Stimulated activated CD8-positive, alpha-beta memory T cell treated with anti-CD3 and anti-CD28 coated beads, Interleukin-4, amount 100 ng/mL, for 1 hour (primary cell): ENCODE measurements at regions not wholly inside any gene's neighbourhood (a gene's known extent, or its start where the extent isn't known, plus 50 kb on each side); places are given as distances from the start of the nearest gene placed in this dataset.
"Not testable (repeated sequence)": the region's sequence is repeated elsewhere in the genome, so short reads cannot be mapped to it uniquely, and the experiment has no call there.

Experiments
- DNase-seq, 2 donors: peaks; one replicate each; pipeline ENCODE4 v3.0.0-alpha.2; 2020; ENCODE audit warnings: low read depth in 2 of 2, low spot score in 1 of 2

GRCh38 chr17:77824102-77824779, 134.3 kb upstream of the TNRC6C start:
- DNase-seq, result no peak

DNA sequence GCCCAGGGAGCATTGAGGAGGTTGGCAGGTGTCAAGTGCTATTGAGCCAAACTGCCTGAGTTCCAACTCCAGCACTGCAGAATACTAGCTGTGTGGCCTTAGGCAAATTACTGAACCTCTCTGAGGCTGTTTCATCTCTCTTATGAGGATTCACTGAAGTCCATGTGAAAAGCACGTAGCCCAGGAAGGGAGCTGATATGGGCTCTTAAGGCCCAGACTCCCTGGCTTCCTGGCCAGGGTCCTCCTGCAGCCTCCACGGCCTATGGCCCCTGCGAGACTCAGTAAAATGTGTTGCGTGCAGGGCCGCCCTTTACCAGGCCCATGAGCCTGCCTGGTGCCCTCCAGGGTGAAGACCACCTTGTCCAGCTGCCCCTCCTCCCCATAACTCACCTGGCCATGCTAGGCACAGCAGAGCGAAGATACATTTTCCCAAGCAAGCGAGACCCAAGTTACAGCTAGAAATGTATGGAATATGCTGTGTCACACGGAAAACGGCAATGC, 133.7 kb upstream of the TNRC6C start:
- no peak for DNase-seq

- no peak for DNase-seq
Measured at GRCh38 chr17:77825621-77826020, 132.9 kb upstream of the TNRC6C start.

DNA sequence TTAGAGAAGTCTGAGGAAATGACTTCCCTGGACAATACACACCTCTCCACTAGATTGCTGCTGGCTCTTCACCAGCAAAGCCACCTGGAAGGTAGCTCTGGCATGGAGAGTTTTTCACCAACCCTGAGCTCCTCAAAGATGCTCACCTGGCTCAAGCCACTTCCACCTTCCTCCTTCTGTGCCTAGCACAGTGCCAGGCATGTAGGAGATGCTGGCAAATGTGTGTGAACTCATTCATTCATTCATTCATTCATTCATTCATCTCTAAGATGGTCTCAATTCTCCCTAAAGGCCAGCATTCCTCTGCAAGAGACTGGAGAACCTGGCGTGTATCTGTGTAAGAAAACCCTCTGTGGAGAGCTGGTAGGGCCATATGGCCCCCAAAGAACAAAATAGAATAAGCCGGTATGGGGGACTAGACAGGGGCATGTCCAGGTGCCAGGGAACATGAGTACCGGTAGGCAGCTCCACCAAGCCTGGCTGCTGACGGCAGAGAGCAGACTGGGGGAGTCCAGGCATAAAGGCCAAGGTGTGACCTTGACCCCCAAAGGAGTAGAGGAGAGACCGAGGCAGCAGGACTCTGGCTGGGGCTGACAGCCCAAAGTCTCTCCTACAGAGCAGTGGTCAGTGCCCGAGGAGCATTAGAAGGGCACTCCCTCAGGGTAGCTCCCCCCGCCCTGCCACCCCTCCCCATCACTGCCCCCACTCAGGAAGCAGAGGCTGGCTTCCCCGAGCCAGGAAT, 132.2 kb upstream of the TNRC6C start:
- DNase-seq, result no peak

DNA sequence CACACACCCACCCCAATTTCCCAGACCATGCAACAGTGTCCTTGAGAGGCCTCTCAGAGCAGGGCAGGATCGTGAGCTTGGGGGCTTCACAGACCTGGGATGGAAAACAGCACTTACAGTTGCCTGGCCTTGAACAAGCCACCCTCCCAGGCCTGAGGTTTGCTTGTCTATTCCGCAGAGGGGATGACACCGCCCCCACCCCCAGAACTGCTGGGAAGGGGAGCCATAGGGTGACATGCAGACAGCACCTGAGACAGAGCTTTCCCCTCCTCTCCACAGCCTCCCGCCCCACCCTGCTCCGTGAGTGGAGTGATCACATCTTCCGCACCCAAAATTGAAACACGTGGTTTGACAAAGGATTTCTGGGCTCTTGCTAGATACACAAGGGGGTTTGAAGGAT, 131.5 kb upstream of the TNRC6C start:
- no peak for DNase-seq

GRCh38 chr17:77827511-77827910, 131.0 kb upstream of the TNRC6C start:
- DNase-seq, result no peak

- DNase-seq, result no peak
Measured at GRCh38 chr17:77828749-77829539, 129.6 kb upstream of the TNRC6C start.

DNA sequence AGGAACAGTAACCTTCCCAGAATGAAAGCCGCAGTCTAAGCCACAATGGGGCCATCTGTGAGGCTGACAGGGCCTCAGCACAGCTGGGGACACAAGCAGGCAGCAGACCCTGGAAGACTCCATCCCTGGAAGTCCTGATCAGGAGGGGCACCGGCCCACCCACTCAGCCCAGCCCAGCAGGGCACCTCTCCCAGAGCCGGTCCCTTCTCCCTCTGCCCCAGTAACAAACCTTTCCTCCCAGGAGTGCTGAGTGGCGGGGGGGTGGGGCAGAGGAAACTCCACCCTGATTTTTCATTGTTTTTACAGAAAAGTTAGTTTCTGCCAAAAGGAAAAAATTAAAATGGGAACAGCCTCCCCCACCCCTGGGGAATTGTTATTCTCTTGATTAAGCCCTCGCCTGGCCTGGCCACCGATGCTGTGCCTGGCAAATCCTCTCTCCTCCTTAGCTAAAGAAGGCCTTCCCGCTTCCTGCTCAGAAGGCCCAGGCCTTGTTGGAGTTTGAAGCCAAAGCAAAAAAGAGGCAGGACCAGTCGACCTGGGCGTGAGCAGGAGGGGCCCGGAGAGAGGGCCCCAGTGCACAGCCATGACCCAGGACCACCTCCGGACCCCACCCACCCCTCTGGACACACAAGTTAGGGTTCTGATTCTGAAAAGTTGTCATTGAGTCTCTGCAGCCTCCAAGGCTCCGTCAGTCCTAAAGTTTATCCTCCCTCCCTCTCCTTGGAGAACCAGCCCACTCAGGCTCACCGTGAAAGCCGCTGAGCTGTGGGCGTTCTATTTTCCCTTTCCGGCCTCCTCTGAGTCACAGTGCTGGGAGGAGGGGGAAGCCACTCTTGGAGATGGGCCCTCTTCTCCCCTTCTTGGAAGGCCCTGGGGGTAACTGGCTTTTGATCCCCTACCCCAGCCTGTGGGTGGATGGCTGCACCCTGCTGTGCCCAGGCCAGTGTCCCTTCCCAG, 128.4 kb upstream of the TNRC6C start:
- DNase-seq, result no peak

- DNase-seq, result no peak
Measured at GRCh38 chr17:77830816-77831473, 127.6 kb upstream of the TNRC6C start.

GRCh38 chr17:77831474-77832179, 126.9 kb upstream of the TNRC6C start:
- DNase-seq, result no peak

DNA sequence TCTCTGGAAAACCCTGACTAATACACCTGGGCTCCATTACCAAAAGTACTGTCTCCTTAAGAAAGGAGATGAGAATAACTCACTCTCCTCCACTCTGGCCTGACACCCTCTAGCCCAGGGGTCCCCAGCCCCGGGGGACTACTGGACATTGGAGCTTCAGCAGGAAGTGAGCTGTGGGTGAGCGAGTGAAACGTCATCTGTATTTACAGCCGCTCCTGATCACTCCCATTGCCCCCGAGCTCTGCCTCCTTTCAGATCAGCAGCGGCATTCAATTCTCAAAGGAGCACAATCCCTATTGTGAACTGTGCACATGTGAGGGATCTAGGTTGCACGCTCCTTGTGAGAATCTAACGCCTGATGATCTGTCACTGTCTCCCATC, 126.3 kb upstream of the TNRC6C start:
- DNase-seq, result no peak

DNA sequence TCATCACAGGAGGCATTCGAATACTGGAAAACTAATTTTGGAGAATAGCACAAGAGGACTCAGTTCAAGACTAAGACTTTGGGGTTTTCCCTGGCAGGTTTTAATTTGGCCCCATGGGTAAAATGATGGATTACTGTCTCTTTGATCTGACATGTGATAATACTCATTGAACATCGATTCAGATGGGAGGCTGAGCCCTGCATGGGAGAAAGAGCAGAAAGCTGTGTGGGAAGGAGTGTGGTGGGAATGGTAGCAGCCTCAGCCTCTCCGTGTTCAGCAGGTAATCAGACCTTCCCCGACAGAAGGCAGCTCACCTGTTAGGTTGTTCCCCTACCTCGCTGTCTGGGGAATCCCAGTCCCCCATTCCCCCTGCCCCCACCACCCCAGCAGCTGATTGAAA, 124.7 kb upstream of the TNRC6C start:
- no peak for DNase-seq

- peak; percentile 35 to 41 for DNase-seq
Measured at GRCh38 chr17:77834170-77835115, 124.1 kb upstream of the TNRC6C start.

GRCh38 chr17:77836557-77837041, 121.9 kb upstream of the TNRC6C start:
- no peak for DNase-seq

DNA sequence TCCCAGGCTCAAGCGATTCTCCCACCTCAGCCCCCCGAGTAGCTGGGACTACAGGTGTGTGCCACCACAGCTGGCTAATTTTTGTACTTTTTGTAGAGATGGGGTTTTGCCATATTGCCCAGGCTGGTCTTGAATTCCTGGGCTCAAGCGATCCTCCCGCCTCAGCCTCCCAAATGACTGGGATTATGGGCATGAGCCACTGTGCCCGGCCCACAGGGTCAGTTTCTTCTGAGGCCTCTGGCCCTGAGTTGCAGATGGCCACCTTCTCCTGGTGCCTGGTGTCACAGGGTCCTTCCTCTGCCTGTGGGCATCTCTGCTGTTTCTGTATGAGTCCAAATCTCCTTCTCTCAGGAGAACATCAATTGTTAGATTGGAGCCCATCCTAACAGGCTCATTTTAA, 121.4 kb upstream of the TNRC6C start:
- DNase-seq, result not testable (repeated sequence)

GRCh38 chr17:77837917-77838316, 120.6 kb upstream of the TNRC6C start:
- DNase-seq, result no peak

GRCh38 chr17:77838748-77839697, 119.5 kb upstream of the TNRC6C start:
- DNase-seq, result no peak
